ENCODE measurements at regions not wholly inside any gene's neighbourhood (a gene's known extent, or its start where the extent isn't known, plus 50 kb on each side); places are given as distances from the start of the nearest gene placed in this dataset.
"Not testable (repeated sequence)": the region's sequence is repeated elsewhere in the genome, so short reads cannot be mapped to it uniquely, and the experiment has no call there.

- no peak for DNase-seq
Measured at GRCh38 chr5:136924490-136924889, 559.1 kb upstream of the TRPC7 start.

- DNase-seq = no peak
Measured at GRCh38 chr5:136910625-136911024, 545.3 kb upstream of the TRPC7 start.

- DNase-seq = no peak
Measured at GRCh38 chr5:136909906-136910305, 544.6 kb upstream of the TRPC7 start.

- DNase-seq = no peak
Measured at GRCh38 chr5:136907371-136907770, 542.0 kb upstream of the TRPC7 start.

- no peak for DNase-seq
Measured at GRCh38 chr5:136906545-136906944, 541.2 kb upstream of the TRPC7 start.

- no peak for DNase-seq
Measured at GRCh38 chr5:136905571-136905970, 540.2 kb upstream of the TRPC7 start.

- no peak for DNase-seq
Measured at GRCh38 chr5:136894070-136894469, 528.7 kb upstream of the TRPC7 start.

GRCh38 chr5:136892000-136892399 lies 526.7 kb upstream of the TRPC7 start:
- DNase-seq = no peak

GRCh38 chr5:136891175-136891972 lies 526.0 kb upstream of the TRPC7 start:
- no peak for DNase-seq

GRCh38 chr5:136890431-136891148 lies 525.2 kb upstream of the TRPC7 start:
- no peak for DNase-seq

GRCh38 chr5:136886608-136887007 lies 521.3 kb upstream of the TRPC7 start:
- no peak for DNase-seq

- DNase-seq = no peak
Measured at GRCh38 chr5:136864960-136865359, 499.6 kb upstream of the TRPC7 start.

GRCh38 chr5:136856648-136857047 lies 491.3 kb upstream of the TRPC7 start:
- no peak for DNase-seq

GRCh38 chr5:136853971-136854370 lies 488.6 kb upstream of the TRPC7 start:
- no peak for DNase-seq

- DNase-seq = no peak
Measured at GRCh38 chr5:136840601-136841000, 475.3 kb upstream of the TRPC7 start.

- no peak for DNase-seq
Measured at GRCh38 chr5:136836093-136836492, 470.7 kb upstream of the TRPC7 start.

- DNase-seq = no peak
Measured at GRCh38 chr5:136820848-136821247, 455.5 kb upstream of the TRPC7 start.

GRCh38 chr5:136819526-136820302 lies 454.4 kb upstream of the TRPC7 start:
- no peak for DNase-seq

- no peak for DNase-seq
Measured at GRCh38 chr5:136816327-136816726, 451.0 kb upstream of the TRPC7 start.

- no peak for DNase-seq
Measured at GRCh38 chr5:136814619-136815378, 449.5 kb upstream of the TRPC7 start.

- DNase-seq = not testable (repeated sequence)
Measured at GRCh38 chr5:136812270-136812669, 446.9 kb upstream of the TRPC7 start.

GRCh38 chr5:136811551-136811950 lies 446.2 kb upstream of the TRPC7 start:
- DNase-seq = no peak

- no peak for DNase-seq
Measured at GRCh38 chr5:136811086-136811485, 445.7 kb upstream of the TRPC7 start.
